ENCODE measurements at regions not wholly inside any gene's neighbourhood (a gene's known extent, or its start where the extent isn't known, plus 50 kb on each side); places are given as distances from the start of the nearest gene placed in this dataset.

DNA sequence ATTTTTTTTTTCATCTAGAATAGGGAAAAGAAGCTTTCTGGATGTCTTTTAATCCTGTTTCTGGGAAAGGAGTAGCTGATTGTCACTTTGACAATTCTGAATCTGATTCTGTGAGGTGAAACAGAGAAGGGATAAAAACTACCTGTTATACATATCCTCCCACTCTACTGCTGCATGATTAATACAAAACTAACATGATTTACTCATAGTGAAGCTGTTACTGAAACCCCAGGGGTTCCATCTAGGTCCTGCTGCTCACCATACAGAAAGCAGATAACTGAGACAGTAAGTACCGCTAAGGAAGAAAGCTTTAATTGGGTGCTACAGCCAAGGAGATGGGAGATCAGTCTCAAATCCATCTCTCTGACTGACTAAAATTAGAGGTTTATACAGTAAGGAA, 610.9 kb upstream of the ALCAM start:
- TF ChIP-seq, protein P1, sequence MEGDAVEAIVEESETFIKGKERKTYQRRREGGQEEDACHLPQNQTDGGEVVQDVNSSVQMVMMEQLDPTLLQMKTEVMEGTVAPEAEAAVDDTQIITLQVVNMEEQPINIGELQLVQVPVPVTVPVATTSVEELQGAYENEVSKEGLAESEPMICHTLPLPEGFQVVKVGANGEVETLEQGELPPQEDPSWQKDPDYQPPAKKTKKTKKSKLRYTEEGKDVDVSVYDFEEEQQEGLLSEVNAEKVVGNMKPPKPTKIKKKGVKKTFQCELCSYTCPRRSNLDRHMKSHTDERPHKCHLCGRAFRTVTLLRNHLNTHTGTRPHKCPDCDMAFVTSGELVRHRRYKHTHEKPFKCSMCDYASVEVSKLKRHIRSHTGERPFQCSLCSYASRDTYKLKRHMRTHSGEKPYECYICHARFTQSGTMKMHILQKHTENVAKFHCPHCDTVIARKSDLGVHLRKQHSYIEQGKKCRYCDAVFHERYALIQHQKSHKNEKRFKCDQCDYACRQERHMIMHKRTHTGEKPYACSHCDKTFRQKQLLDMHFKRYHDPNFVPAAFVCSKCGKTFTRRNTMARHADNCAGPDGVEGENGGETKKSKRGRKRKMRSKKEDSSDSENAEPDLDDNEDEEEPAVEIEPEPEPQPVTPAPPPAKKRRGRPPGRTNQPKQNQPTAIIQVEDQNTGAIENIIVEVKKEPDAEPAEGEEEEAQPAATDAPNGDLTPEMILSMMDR (IDR thresholded peaks at IDR 0.05): no peak
- no peak for TF ChIP-seq POLR2AphosphoS5 (IDR thresholded peaks at IDR 0.05; ENCODE audit: low read depth, low read length)
- TF ChIP-seq TCF7L2 (IDR thresholded peaks at IDR 0.05; ENCODE audit: low read depth, low read length): no peak
- no peak for TF ChIP-seq SIN3A (IDR thresholded peaks at IDR 0.05; ENCODE audit: borderline replicate concordance, insufficient read depth, low read depth, low read length)
- TF ChIP-seq, protein P2, sequence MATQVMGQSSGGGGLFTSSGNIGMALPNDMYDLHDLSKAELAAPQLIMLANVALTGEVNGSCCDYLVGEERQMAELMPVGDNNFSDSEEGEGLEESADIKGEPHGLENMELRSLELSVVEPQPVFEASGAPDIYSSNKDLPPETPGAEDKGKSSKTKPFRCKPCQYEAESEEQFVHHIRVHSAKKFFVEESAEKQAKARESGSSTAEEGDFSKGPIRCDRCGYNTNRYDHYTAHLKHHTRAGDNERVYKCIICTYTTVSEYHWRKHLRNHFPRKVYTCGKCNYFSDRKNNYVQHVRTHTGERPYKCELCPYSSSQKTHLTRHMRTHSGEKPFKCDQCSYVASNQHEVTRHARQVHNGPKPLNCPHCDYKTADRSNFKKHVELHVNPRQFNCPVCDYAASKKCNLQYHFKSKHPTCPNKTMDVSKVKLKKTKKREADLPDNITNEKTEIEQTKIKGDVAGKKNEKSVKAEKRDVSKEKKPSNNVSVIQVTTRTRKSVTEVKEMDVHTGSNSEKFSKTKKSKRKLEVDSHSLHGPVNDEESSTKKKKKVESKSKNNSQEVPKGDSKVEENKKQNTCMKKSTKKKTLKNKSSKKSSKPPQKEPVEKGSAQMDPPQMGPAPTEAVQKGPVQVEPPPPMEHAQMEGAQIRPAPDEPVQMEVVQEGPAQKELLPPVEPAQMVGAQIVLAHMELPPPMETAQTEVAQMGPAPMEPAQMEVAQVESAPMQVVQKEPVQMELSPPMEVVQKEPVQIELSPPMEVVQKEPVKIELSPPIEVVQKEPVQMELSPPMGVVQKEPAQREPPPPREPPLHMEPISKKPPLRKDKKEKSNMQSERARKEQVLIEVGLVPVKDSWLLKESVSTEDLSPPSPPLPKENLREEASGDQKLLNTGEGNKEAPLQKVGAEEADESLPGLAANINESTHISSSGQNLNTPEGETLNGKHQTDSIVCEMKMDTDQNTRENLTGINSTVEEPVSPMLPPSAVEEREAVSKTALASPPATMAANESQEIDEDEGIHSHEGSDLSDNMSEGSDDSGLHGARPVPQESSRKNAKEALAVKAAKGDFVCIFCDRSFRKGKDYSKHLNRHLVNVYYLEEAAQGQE (IDR thresholded peaks at IDR 0.05; ENCODE audit: insufficient read depth in 1 of 2, low read depth in 2 of 2, low read length in 1 of 2): no peak
